Cerebellar cortex (tissue), 1 donor: ENCODE measurements at regions not wholly inside any gene's neighbourhood (a gene's known extent, or its start where the extent isn't known, plus 50 kb on each side); places are given as distances from the start of the nearest gene placed in this dataset.

Experiments used
- DNase-seq: peaks from one replicate; pipeline ENCODE4 v3.0.0-alpha.2; 2015; ENCODE audit warnings: low spot score

DNA sequence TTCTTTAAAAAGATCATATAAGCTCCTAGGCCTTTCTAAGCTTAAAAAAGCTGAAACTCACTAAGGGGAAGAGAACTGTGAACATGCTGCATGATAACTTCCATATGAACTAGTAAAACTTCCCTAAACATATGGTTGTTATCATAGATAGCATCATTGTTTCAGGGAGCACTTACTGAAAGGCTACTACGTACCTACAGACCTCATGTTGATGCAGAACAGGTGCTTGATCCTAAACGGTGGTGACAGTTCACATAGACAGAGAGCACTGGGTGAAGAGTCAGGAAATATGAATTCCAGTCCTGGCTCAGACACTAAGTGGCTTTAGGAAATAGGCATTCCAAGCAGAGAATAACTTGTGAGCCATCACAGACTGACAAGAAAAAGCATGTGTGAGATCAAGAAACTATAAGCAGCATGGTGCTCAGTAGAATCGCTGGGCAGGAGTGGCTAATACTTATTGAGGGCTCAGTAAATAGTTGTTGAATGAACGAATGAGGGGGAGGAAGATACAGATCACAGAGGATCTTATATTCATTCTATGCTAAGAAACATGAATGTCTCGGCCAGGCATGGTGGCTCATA lies 78.4 kb upstream of the NUDT4 start:
- DNase-seq: no peak

DNA sequence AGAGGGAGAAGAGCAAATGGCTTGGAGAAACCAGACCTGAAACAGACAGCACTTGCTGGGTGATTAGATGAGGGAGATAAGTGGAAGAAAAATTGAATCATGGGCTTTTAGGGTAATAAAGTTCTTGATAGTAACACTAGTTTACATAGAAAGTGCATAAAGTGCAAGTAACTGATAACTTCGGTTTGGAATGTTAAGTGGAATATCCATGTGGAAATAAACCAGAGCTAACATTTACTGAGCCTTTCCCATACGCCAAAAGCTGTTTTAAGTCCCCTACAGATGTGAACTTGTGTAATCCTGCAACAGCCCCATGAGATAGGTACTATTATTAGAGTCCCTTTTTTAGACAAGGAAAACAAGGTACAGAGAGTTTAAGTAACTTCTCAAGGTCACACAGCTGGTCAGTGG lies 77.1 kb upstream of the NUDT4 start:
- no peak for DNase-seq

DNA sequence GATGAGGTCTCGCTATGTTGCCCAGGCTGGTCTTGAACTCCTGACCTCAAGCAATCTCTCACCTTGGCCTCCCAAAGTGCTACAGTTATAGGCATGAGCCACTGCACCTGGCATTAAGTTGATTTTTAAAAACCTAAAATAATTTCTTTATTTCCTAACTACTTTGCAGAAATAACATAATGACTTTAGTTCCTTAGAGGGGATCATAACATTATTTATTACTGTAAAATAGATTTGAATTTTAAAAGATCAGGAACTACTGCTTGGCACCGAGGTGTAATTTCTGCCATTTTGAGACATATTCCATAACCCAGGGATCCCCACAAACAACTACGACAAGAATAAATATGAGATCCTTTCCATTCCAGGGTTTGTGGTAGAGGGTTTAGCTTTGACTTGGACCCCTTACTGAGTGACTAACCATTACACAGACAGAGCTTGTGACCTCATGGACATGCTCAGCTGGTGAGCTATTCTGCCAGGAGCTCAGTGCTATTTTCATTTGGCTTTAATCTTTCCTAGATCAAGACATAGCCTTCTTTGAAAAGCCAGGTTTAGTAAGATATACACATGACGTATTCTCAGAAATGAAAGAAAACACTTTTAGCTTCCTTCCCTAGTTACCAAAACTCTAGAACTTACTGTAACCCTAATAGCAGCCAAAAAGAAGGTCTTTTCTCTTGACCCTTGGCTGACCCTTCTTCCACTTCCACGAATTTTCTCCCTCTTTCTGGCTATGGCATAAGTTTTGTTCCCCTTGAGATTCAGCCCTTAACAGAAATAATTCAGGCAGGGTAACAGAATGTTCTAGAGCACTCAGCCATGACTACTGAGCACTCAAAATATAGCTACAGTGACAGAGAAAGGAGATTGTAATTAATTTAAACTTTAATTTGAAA lies 75.1 kb upstream of the NUDT4 start:
- DNase-seq: no peak

DNA sequence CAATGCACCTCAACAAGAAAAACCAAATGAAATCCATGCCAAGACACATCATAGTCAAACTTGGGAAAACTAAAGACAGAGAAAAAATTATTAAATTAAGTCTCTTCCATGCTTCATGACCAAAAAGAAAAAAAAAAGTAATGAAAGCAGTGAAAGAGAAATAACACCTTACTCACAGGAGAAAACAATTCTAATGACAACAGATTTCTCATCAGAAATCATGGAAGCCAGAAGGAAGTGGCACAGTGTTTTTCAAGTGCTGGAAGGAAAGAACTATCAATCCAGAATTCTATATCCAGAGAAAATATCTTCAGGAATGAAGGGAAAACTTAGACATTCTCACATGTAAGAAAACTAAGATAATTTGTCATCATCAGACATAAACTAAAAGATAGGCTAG lies 71.1 kb upstream of the NUDT4 start:
- no peak for DNase-seq

DNA sequence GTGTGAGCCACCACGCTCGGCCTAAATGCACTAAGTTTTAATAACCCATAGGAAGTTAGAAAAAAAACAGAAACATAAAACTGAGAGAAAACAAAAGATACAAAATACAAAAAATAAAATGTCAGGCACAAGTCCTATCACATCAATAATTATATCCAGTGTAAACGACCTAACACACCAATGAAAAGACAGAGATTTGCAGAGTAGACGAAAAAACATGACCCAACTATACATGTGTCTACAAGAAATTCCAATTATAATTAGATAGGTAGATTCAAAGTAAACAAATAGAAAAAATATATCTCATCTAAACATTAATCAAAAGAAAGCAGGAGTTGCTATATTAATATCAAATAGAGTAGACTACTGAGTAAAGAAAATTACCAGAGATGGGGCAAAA lies 69.4 kb upstream of the NUDT4 start:
- DNase-seq: no peak

DNA sequence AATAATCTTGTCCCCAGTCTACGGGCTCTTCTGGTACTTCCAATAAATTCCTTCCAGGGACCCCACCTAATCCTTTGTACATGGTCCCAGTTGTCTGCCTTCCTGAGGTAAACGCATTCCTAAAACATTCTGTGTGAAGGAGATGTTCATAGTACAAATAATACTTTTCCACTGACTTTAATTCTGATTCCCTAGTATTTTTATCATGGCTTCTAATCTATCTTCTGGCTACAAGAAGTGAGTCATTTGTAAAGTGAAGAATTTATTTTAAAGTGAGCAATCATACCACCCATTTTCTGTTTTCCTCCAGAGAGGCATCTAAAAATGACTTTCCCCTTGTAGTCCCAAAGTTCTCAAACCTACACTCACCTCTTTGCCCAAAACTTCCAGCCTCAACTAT lies 65.9 kb upstream of the NUDT4 start:
- no peak for DNase-seq

DNA sequence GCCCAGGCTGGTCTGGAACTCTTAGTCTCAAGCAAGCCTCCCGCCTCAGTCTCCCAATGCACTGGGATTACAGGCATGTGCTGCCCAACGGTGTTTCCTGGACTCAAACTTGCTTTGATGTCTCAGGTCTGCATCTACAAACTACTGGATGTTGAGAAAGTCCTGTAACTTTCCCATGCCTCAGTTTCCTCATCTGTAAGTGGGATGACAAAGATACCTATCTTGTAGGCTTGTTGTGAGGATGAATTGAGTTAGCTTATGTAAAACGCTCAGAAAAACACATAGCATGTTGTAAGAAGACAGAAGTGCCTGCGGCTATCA lies 63.6 kb upstream of the NUDT4 start:
- no peak for DNase-seq

DNA sequence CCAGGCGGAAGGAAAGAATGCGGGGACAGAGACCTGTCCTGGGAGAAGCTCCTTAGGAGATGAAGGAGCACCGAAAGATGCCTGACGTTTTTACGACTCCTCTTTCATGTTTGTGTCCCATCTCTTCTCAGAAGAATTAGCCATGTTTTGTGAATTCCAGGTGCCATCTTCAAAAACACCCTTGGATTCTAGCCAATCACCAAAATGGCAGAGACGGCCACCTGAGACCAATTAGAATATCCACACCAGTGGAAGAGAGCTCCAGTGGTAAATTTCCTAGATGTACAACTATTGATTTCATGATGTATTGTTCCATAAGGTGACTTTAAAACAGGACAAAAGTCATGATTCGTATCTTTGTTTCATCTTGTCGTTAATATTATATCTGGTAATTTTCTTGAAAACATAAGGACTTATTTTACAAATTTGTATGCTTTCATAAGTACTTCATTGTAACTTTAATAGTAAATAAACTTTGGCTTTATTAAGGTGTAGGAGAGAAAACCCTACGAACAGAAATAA lies 62.3 kb upstream of the NUDT4 start:
- no peak for DNase-seq

DNA sequence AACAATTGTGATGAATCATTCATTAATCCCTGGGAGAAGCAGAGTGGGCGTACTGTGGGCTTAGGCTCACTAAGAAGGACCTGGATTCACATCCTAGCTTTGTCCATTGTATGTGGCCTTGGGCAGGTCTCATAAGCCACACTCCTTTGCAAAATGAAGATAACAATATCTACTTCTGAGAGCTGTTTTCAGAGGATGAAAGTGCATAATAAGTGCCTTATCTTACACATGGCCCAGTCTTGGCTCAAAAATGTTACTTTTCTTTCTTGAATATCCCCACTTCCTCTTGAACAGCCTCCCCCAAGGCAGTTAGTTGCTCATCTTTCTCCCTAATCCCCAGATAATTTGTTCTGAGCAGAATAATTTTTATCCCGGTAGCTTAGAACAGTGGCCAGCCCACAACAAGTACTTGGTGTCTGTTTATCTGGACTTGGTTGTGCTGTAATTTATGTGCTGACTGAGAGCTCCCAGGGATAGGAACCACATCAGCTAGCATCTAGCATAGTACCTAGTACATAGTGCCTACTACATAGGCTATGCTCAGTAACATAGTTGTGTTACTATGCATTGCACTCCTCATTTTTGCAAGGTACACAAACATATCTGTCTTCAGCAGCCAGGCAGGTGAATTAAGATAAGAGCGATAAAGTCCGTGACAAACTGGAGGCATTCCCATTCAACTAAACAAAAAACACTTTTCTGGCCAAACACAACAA lies 61.7 kb upstream of the NUDT4 start:
- DNase-seq: no peak

DNA sequence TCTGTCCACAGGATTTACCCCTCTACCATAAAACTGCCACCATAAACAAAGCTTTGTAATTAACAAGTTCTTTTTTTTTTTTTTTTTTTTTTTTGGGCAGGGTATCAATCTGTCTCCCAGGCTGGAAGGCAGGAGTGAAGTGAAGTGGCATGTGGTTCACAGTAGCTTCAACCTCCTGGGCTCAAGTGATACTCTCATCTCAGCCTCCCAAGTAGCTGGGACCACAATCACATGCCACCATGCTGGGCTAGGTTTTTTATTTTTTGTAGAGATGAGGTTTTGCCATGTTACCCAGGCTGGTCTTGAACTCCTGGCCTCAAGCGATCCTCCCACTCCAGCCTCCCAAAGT lies 61.1 kb upstream of the NUDT4 start:
- no peak for DNase-seq

DNA sequence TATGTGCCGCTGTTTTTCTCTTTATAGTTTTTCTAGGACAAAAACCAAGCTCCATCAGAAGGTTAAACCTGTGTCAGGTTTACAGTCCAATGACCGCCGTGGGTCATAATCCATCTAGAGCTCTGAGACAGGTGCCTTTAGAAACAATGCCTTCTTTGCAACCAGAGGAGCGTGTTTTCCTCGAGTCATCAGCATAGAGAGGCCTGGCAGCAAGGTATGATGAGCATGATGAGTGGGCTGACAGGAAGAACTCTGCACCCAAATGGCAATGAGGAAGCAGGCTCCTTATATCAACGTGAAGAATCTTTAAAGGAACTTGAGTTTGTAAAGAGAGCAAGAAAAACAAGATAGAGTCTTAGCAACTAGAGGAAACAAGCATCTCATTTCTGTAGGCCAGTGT lies 60.5 kb upstream of the NUDT4 start:
- no peak for DNase-seq

DNA sequence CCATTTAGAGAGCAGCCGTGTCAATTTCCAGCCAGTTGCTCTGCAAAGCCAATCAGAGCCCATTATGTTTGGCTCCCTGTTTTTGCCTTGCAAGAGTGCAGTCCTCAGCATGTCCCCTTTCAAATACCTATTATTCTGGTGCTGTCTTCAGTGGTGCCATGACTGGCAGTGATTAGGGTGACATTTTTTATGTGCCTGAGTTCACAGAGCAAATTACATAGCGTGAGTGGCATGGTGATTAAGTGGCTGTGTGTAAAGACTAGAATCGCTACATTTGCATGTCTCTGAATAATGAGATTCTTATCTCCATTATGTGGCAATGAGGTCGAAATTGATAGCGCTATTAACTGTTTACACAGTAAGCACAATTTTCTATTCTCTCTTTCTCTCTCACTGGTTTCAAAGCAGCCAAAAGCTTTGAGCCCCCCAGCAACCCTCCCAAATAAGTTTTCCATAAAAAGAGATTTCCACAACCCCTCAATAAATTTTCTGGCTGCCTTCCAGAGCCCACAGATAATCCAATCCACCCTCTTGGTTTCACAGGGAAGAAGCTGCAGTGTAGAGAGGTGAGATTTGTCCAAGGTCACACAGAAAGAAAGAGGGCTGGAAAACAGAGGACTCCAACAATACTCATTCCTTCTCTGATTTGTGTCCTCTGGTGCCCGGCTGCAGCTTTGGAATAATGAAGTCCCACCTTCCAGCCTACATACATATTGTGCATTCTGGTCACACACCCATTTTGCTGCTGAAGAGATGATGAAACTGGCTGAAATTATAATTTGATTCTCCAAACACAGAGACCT lies 58.8 kb upstream of the NUDT4 start:
- DNase-seq: no peak

DNA sequence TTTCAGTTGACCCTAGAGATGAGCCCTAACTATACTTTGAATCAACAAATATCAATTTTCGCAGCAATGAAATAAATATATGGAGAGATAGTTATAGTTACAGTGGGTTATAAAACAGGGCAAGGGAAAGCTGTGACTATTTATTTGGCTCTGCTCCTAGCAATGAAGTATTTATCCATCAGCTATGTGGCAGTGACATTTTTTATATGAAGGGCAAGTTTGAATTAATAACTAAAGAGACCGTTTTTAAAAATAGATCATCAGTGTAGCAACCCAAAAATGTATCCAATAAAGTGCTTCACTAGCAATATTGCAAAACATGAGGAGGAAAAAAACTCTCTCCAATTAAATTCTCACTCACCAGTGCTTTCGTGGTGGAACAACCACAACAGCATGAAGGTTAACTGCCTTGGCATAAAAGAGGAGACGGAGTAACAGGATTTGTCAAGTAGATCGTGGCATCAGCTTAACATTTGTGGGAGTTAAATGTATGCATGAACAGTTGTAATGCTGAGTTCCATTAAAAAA lies 58.1 kb upstream of the NUDT4 start:
- DNase-seq: no peak

DNA sequence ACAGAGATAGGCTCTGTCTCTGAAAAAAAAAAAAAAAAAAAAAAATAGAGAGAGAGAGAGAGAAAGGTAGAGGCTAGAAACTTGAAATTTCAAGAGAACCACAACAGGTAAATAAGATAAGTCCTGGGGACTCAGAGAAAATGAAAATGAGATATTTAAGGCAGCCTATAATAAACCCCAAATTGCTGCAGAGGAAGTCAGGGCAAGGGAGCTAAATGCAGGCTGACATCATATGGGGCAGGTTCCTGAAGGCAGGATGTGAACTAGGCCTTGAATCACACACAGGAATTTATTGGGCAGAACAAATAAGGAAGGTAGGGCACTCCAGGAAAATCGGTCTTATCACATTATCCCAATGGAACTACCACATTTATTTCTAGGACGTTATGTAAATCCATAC lies 54.9 kb upstream of the NUDT4 start:
- DNase-seq: no peak

DNA sequence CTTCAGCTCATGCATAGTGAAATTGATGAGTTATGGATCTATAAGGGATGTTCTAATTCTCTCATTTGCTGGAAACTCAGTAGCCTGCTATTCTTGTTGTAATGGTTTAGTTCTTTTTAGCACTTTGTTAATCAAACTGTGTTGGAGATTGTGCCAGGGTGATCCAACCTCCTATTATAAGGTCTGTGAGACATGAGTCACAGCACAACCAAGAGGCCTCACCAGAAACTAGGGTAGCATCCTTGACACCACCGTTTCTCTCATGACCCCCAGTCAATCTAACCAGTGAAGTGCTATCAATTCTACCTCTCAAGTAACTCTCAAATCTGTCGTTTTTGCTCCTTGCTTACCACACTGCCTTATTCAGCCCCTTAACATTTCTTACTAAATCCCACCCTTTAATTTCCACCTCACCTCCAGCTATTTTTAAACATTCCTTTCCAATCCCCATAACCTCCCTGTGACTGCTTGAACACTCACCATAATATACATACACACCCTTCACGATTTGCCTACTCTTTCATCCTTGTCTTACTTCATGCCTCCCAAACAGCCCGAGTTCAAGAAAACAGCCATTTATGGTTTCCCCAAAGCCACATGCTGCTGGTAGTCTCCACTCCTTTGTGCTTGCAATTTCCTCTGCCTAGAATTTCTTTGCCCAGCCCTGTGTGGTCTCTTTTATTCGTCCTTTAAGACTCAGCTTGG lies 53.9 kb upstream of the NUDT4 start:
- DNase-seq: no peak

DNA sequence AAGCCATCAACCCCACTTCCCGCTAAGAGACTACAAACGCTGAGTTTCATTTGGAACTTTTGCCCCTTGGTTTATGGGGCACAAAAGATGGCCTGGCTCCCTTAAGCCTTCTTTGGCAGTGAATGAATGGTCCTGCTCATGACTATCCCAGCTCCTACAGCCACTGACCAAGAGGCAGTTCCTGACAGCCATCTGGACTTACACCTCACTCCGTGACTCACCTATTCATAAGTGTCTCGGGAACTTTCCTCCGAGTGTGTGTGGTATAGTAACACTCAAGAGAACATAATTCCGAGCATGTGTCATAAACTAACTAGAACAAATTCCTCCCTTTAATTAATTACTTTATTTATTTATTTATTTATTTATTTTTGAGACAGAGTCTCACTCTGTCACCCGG lies 51.9 kb upstream of the NUDT4 start:
- DNase-seq: no peak
